Endothelial cell of umbilical vein (primary cell): ENCODE measurements at regions not wholly inside any gene's neighbourhood (a gene's known extent, or its start where the extent isn't known, plus 50 kb on each side); places are given as distances from the start of the nearest gene placed in this dataset.

Source experiments
- BruUV-seq: library from RNA; stranded (reverse); fragments of 400-500 nt; replicated peaks from 2 replicates; lab custom pipeline; 2021; lab: Mats Ljungman, UMichigan
- CTCF ChIA-PET: fragments of 300-600, 350-600 bp; sonication (Branson Sonifier 250); formaldehyde crosslinking; loops from one replicate; lab custom pipeline; 2021; ENCODE audit warnings: antibody characterized with exemption, inconsistent platforms; lab: Charles Lee
- POLR2A ChIA-PET: fragments of 300-600, 350-600 bp; sonication (Branson Sonifier 250); formaldehyde crosslinking; loops from one replicate; lab custom pipeline; 2021; ENCODE audit warnings: antibody characterized with exemption, inconsistent platforms; lab: Charles Lee
- DNase-seq: peaks from one replicate; pipeline ENCODE4 v3.0.0-alpha.2; 2011; ENCODE audit warnings: low read depth, low spot score
- FAIRE-seq: peaks from 2 replicates; lab custom pipeline; 2011; peaks lifted over from hg19 to GRCh38; lab: Jason Lieb, UNC
- H2AFZ ChIP-seq: 2 replicates; pipeline ENCODE4 v1.6.0; 2012; ENCODE audit warnings: low read depth, low read length, control low read depth, inconsistent platforms
- H3K27ac ChIP-seq: 2 replicates; pipeline ENCODE4 v1.5.1; 2011; ENCODE audit warnings: low read depth, mild to moderate bottlenecking, control low read depth, low read length, moderate library complexity; ENCODE audit not compliant: insufficient read depth
- H3K27me3 ChIP-seq, 2 experiments: 2 replicates each; pipeline versions ENCODE4 v1.6.0 to v1.6.1; 2011; ENCODE audit warnings: low read length in 2 of 2, mixed read lengths in 1 of 2; ENCODE audit not compliant: control insufficient read depth in 2 of 2, insufficient read depth in 2 of 2
- H3K36me3 ChIP-seq, 2 experiments: 2 replicates in 1 of 2; 3 replicates in 1 of 2; pipeline ENCODE4 v1.5.1; 2011; ENCODE audit warnings: low read length in 2 of 2, mild to moderate bottlenecking in 1 of 2, moderate library complexity in 1 of 2; ENCODE audit not compliant: control insufficient read depth in 2 of 2, insufficient read depth in 2 of 2; ENCODE audit errors: extremely low read depth in 1 of 2
- H3K4me1 ChIP-seq: 3 replicates; pipeline ENCODE4 v1.5.1; 2011; ENCODE audit warnings: mild to moderate bottlenecking, low read length; ENCODE audit not compliant: control insufficient read depth, insufficient read depth; ENCODE audit errors: extremely low read depth
- H3K4me2 ChIP-seq: 2 replicates; pipeline ENCODE4 v1.6.1; 2011; ENCODE audit warnings: low read length, control low read depth, mixed read lengths; ENCODE audit not compliant: insufficient read depth
- H3K4me3 ChIP-seq, 3 experiments: fragments of 200-600 bp in 1 of 3; sonication (generic), shearing (Covaris generic) in 1 of 3; replicated peaks in 1 of 3; 2 replicates each; pipeline ENCODE4 v1.5.1; 2011 to 2016; ENCODE audit warnings: control low read depth in 3 of 3, low read length in 3 of 3, mild to moderate bottlenecking in 2 of 3, inconsistent platforms in 1 of 3, low read depth in 1 of 3, moderate library complexity in 1 of 3; ENCODE audit not compliant: insufficient read depth in 1 of 3
- H3K79me2 ChIP-seq: 2 replicates; pipeline ENCODE4 v1.6.0; 2012; ENCODE audit warnings: low read length, inconsistent platforms; ENCODE audit not compliant: control insufficient read depth, insufficient read depth
- H3K9ac ChIP-seq: replicated peaks from 2 replicates; pipeline ENCODE3; 2011; ENCODE audit warnings: low read length, control low read depth; ENCODE audit not compliant: insufficient read depth; ENCODE audit errors: extremely low read depth
- H3K9me1 ChIP-seq: replicated peaks from 3 replicates; pipeline ENCODE4 v1.6.0; 2011; ENCODE audit warnings: mild to moderate bottlenecking, low read length; ENCODE audit not compliant: control insufficient read depth, insufficient read depth; ENCODE audit errors: extremely low read depth
- H3K9me3 ChIP-seq: replicated peaks from 2 replicates; pipeline ENCODE4 v1.5.1; 2012; ENCODE audit warnings: low read length, inconsistent platforms; ENCODE audit not compliant: control insufficient read depth, insufficient read depth
- H4K20me1 ChIP-seq: replicated peaks from 2 replicates; pipeline ENCODE3; 2011; ENCODE audit warnings: mild to moderate bottlenecking, low read length; ENCODE audit not compliant: control insufficient read depth, insufficient read depth; ENCODE audit errors: extremely low read depth
- CTCF ChIP-seq, 2 donors: IDR thresholded peaks; 1 replicate in 1 of 2; 2 replicates in 1 of 2; pipeline ENCODE4 v1.5.1; 2011; ENCODE audit warnings: low read length in 2 of 2, mild to moderate bottlenecking in 2 of 2, moderate library complexity in 2 of 2, control low read depth in 1 of 2, inconsistent platforms in 1 of 2, low read depth in 1 of 2; ENCODE audit not compliant: insufficient read depth in 1 of 2; ENCODE audit errors: extremely low read depth in 1 of 2
- EZH2 ChIP-seq: IDR thresholded peaks from 2 replicates; pipeline ENCODE4 v1.6.1; 2012; ENCODE audit warnings: borderline replicate concordance, low read depth, mild to moderate bottlenecking, moderate library complexity, low read length, inconsistent platforms; ENCODE audit not compliant: severe bottlenecking
- FOS ChIP-seq: IDR thresholded peaks from 2 replicates; pipeline ENCODE4 v1.6.1; 2011; ENCODE audit warnings: mild to moderate bottlenecking, low read length, moderate library complexity, borderline replicate concordance; ENCODE audit not compliant: insufficient read depth
- GATA2 ChIP-seq: IDR thresholded peaks from 2 replicates; pipeline ENCODE4 v1.7.0; 2011; ENCODE audit warnings: low read depth, mild to moderate bottlenecking, moderate library complexity, mixed read lengths, low read length; ENCODE audit not compliant: insufficient read length, insufficient read depth
- JUN ChIP-seq: IDR thresholded peaks from 2 replicates; pipeline ENCODE4 v1.6.1; 2011; ENCODE audit warnings: borderline replicate concordance, low read depth; ENCODE audit not compliant: insufficient read length, insufficient read depth
- MAX ChIP-seq: IDR thresholded peaks from 2 replicates; pipeline ENCODE4 v1.6.1; 2011; ENCODE audit not compliant: insufficient read depth, insufficient read length
- MYC ChIP-seq: IDR thresholded peaks from one replicate; pipeline ENCODE4 v1.6.1; 2011; ENCODE audit warnings: mild to moderate bottlenecking, low read depth, low read length
- POLR2A ChIP-seq: IDR thresholded peaks from 2 replicates; pipeline ENCODE4 v1.6.1; 2012; ENCODE audit warnings: low read depth, mild to moderate bottlenecking, control low read depth, low read length
- POLR2AphosphoS5 ChIP-seq: IDR thresholded peaks from 2 replicates; pipeline ENCODE4 v1.6.1; 2012; ENCODE audit warnings: low read depth, mild to moderate bottlenecking, control low read depth, low read length, moderate library complexity; ENCODE audit not compliant: insufficient read depth
- dilution Hi-C: fragments of 300-500 bp; cut with MboI; formaldehyde crosslinking; loops from one replicate; pipeline ENCODE4 v1.15.0; 2019; ENCODE audit warnings: low sequenced_read_pairs; ENCODE audit not compliant: extremely low pct_ligation_motif_present
- intact Hi-C: fragments of 100-400 bp; cut with micrococcal nuclease; formaldehyde crosslinking; loops from one replicate; pipeline ENCODE4 v1.10.0; 2022

- CTCF ChIA-PET: no interaction called here
Measured at GRCh38 chr1:112237983-112238545, 157.9 kb upstream of the CTTNBP2NL start.

More at GRCh38 chr1:112237983-112238545, 157.9 kb upstream of the CTTNBP2NL start:
- no peak overlapping the region for H3K9ac ChIP-seq
- no peak overlapping the region for H3K4me2 ChIP-seq
- POLR2A ChIA-PET: no interaction called here
- H2AFZ ChIP-seq: no peak overlapping the region
- DNase-seq (no peak), FAIRE-seq (no peak)
- BruUV-seq: no TSS peak
- H3K79me2 ChIP-seq: no peaks in the 10 kb centered on the region
- TF ChIP-seq MAX (no peak), EZH2 (no peak), CTCF (IDR thresholded peaks at IDR 0.05; ENCODE audit: extremely low read depth in 1 of 2, insufficient read depth in 1 of 2, low read depth in 1 of 2, low read length in 2 of 2) (no peak), POLR2A (no peak), MYC (no peak), FOS (no peak), POLR2AphosphoS5 (no peak), JUN (no peak), GATA2 (no peak)
- dilution Hi-C loops (no loop called here), intact Hi-C loops (no loop called here)
- H3K9me1 ChIP-seq: no peaks in the 10 kb centered on the region
- no peaks in the 10 kb centered on the region for H3K36me3 ChIP-seq
- H3K27me3 ChIP-seq: no peaks in the 10 kb centered on the region
- H3K4me3 ChIP-seq: no peak overlapping the region
- no peaks in the 10 kb centered on the region for H3K9me3 ChIP-seq
- no peaks in the 10 kb centered on the region for H4K20me1 ChIP-seq
- no peak overlapping the region for H3K27ac ChIP-seq
- no peaks in the 10 kb centered on the region for H3K4me1 ChIP-seq
